B cell (primary cell): ENCODE measurements at regions not wholly inside any gene's neighbourhood (a gene's known extent, or its start where the extent isn't known, plus 50 kb on each side); places are given as distances from the start of the nearest gene placed in this dataset.

ENCODE experiments used
- ATAC-seq: fragments of 200-7000 bp; cut with Tn5 transposase; one replicate; pipeline ENCODE4 v1.10.0; 2021; ENCODE audit warnings: low read depth, mild to moderate bottlenecking, moderate number of reproducible peaks, moderate library complexity
- CTCF ChIA-PET: fragments of 350-600 bp; sonication (Branson Sonifier 250); formaldehyde crosslinking; loops from one replicate; lab custom pipeline; 2021; ENCODE audit warnings: antibody characterized with exemption, inconsistent platforms; lab: Charles Lee
- POLR2A ChIA-PET: fragments of 350-600 bp; sonication (Branson Sonifier 250); formaldehyde crosslinking; loops from one replicate; lab custom pipeline; 2021; ENCODE audit warnings: antibody characterized with exemption; lab: Charles Lee
- DNase-seq: peaks from one replicate; pipeline ENCODE4 v3.0.0; 2013
- H2AFZ ChIP-seq: 2 replicates; pipeline ENCODE4 v1.6.1; 2012; ENCODE audit warnings: mild to moderate bottlenecking, low read depth, low read length; ENCODE audit not compliant: insufficient read depth, poor library complexity, severe bottlenecking
- H3K27ac ChIP-seq, 2 donors: 1 replicate in 1 of 2; 2 replicates in 1 of 2; pipeline ENCODE4 v1.5.1; 2012 to 2013; ENCODE audit warnings: low read length in 2 of 2, mild to moderate bottlenecking in 2 of 2, moderate library complexity in 1 of 2
- H3K27me3 ChIP-seq, 4 experiments: fragments of 200-600 bp in 1 of 4; sonication (generic) in 1 of 4; replicated peaks in 1 of 4; 1 replicate in 2 of 4; 2 replicates in 2 of 4; pipeline versions ENCODE4 v1.6.1 to v1.7.0; 2013 to 2016; ENCODE audit warnings: low read length in 3 of 4, mild to moderate bottlenecking in 2 of 4, mixed read lengths in 1 of 4, moderate library complexity in 1 of 4; ENCODE audit not compliant: insufficient read depth in 4 of 4, control insufficient read depth in 3 of 4; ENCODE audit errors: control extremely low read depth in 1 of 4
- H3K36me3 ChIP-seq, 2 experiments: replicated peaks in 1 of 2; 1 replicate in 1 of 2; 2 replicates in 1 of 2; pipeline versions ENCODE4 v1.6.1 to v1.7.1; 2013; ENCODE audit warnings: low read length in 1 of 2; ENCODE audit not compliant: insufficient read depth in 2 of 2, control insufficient read depth in 1 of 2; ENCODE audit errors: control extremely low read depth in 1 of 2, extremely low read depth in 1 of 2
- H3K4me1 ChIP-seq, 2 donors: fragments of 200-600 bp in 1 of 2; sonication (generic) in 1 of 2; 1 replicate in 1 of 2; 2 replicates in 1 of 2; pipeline versions ENCODE4 v1.5.1 to v1.6.1; 2013 to 2017; ENCODE audit warnings: low read length in 2 of 2; ENCODE audit not compliant: control insufficient read depth in 2 of 2, insufficient read depth in 2 of 2
- H3K4me2 ChIP-seq: replicated peaks from 2 replicates; pipeline ENCODE3; 2012; ENCODE audit warnings: mild to moderate bottlenecking, low read depth, low read length; ENCODE audit not compliant: poor library complexity, severe bottlenecking
- H3K4me3 ChIP-seq, 5 experiments: fragments of 200-600 bp in 1 of 5; sonication (generic) in 1 of 5; 1 replicate in 3 of 5; 2 replicates in 2 of 5; pipeline versions ENCODE4 v1.5.1 to v1.7.0; 2011 to 2016; ENCODE audit warnings: low read length in 4 of 5, mild to moderate bottlenecking in 4 of 5, low read depth in 2 of 5, control low read depth in 1 of 5, moderate library complexity in 1 of 5; ENCODE audit not compliant: insufficient read depth in 1 of 5; ENCODE audit errors: control extremely low read depth in 1 of 5, extremely low read depth in 1 of 5
- H3K79me2 ChIP-seq: fragments of 200-600 bp; sonication (generic); one replicate; pipeline ENCODE4 v1.6.0; 2016; ENCODE audit warnings: low read length; ENCODE audit not compliant: control insufficient read depth, insufficient read depth
- H3K9ac ChIP-seq: fragments of 200-600 bp; sonication (generic); 2 replicates; pipeline ENCODE4 v1.6.1; 2017; ENCODE audit warnings: mild to moderate bottlenecking, low read length, moderate library complexity
- H3K9me3 ChIP-seq, 3 donors: one replicate each; pipeline versions ENCODE4 v1.6.1 to v1.7.1; 2013; ENCODE audit warnings: low read length in 2 of 3; ENCODE audit not compliant: control insufficient read depth in 2 of 3, insufficient read depth in 1 of 3; ENCODE audit errors: control extremely low read depth in 1 of 3
- H4K20me1 ChIP-seq: 2 replicates; pipeline ENCODE4 v1.6.0; 2012; ENCODE audit warnings: mild to moderate bottlenecking, low read length; ENCODE audit not compliant: insufficient read depth, control insufficient read depth, poor library complexity, severe bottlenecking
- H3K27ac Mint-ChIP-seq: one replicate; pipeline ENCODE4 v1.8.0; 2021; ENCODE audit warnings: mixed read lengths
- H3K27me3 Mint-ChIP-seq: one replicate; pipeline ENCODE4 v1.8.0; 2021; ENCODE audit warnings: mixed read lengths
- H3K4me1 Mint-ChIP-seq: one replicate; pipeline ENCODE4 v1.8.0; 2021; ENCODE audit warnings: mixed read lengths
- H3K4me3 Mint-ChIP-seq: one replicate; pipeline ENCODE4 v1.8.0; 2021; ENCODE audit warnings: mixed read lengths
- H3K9me3 Mint-ChIP-seq: one replicate; pipeline ENCODE4 v1.8.0; 2022; ENCODE audit warnings: mixed read lengths; ENCODE audit not compliant: insufficient read depth
- EZH2 ChIP-seq: IDR thresholded peaks from 2 replicates; pipeline ENCODE4 v1.6.1; 2012; ENCODE audit warnings: borderline replicate concordance, low read depth, mild to moderate bottlenecking, moderate library complexity, low read length; ENCODE audit not compliant: insufficient read depth, poor library complexity, severe bottlenecking
- WGBS: methylation state at CpG from one replicate; pipeline ENCODE4 v1.1.5; 2013; ENCODE audit warnings: missing lambda C conversion rate; ENCODE audit not compliant: insufficient coverage; 5-methylcytosine and 5-hydroxymethylcytosine counted together
- intact Hi-C: fragments of 100-400 bp; cut with micrococcal nuclease; formaldehyde crosslinking; loops from one replicate; pipeline ENCODE4 v1.10.0; 2022
- TF ChIP-seq, protein P1 (sequence below): fragments of 200-600 bp; IDR thresholded peaks from one replicate; pipeline ENCODE4 v1.8.0; 2022; ENCODE audit warnings: antibody characterized with exemption, mild to moderate bottlenecking

DNA sequence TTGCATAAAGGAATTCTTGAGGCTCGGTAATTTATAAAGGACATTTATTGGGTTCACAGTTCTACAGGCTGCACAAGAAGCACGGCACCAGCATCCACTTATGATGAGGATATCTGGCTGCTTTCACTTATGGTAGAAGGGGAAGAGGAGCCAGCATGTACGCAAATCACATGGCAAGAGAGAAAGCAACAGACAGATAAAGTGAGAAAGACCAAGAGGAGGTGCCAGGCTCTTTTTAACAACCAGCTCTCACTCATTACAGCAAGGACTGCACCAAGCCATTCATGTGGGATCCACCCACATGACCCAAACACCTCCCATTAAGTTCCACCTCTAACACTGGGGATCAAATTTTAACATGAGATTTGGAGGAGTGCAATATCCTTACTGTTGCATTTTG lies 1198.2 kb downstream of the ADGRL3 start:
- WGBS = 90% methylated on average over 2 of the region's 3 CpGs
- no peaks in the 10 kb centered on the region for H3K36me3 ChIP-seq
- POLR2A ChIA-PET = no interaction called here
- Mint-ChIP-seq H3K27me3 (no peaks in the 10 kb centered on the region), H3K27ac (no peak overlapping the region), H3K4me1 (no peaks in the 10 kb centered on the region), H3K4me3 (no peak overlapping the region), H3K9me3 (peaks cover 5% of the 10 kb centered on the region)
- no peaks in the 10 kb centered on the region for H3K9me3 ChIP-seq
- no peaks in the 10 kb centered on the region for H3K79me2 ChIP-seq
- no peaks in the 10 kb centered on the region for H4K20me1 ChIP-seq
- no peak overlapping the region for H2AFZ ChIP-seq
- H3K4me2 ChIP-seq = no peak overlapping the region
- H3K9ac ChIP-seq = no peak overlapping the region
- ATAC-seq = no peak
- H3K27ac ChIP-seq = no peak overlapping the region
- TF ChIP-seq, protein P1, sequence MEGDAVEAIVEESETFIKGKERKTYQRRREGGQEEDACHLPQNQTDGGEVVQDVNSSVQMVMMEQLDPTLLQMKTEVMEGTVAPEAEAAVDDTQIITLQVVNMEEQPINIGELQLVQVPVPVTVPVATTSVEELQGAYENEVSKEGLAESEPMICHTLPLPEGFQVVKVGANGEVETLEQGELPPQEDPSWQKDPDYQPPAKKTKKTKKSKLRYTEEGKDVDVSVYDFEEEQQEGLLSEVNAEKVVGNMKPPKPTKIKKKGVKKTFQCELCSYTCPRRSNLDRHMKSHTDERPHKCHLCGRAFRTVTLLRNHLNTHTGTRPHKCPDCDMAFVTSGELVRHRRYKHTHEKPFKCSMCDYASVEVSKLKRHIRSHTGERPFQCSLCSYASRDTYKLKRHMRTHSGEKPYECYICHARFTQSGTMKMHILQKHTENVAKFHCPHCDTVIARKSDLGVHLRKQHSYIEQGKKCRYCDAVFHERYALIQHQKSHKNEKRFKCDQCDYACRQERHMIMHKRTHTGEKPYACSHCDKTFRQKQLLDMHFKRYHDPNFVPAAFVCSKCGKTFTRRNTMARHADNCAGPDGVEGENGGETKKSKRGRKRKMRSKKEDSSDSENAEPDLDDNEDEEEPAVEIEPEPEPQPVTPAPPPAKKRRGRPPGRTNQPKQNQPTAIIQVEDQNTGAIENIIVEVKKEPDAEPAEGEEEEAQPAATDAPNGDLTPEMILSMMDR = no peak
- TF ChIP-seq EZH2 = no peak
- H3K27me3 ChIP-seq = no peaks in the 10 kb centered on the region
- no peak overlapping the region for H3K4me3 ChIP-seq
- no peak for DNase-seq
- no peaks in the 10 kb centered on the region for H3K4me1 ChIP-seq
- CTCF ChIA-PET = no interaction called here
- intact Hi-C loops = no loop called here

DNA sequence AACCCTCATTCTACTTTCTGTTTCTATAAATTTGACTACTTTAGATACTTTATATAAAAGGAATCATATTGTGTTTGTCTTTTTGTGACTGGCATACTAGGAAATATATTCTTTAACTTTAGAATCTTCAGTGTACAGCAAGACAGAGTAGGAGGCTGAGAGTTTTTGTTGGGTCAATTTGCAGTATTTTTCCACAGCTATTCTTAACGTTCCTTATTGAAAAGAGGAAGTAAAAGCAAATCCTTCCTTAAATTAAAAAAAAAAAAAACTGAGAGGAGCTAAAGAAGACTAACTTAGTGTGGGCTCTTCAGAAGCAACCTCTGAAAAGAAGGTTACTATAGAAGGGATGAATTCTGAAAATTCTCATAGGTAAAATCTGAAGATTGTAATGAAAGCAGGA lies 1194.6 kb downstream of the ADGRL3 start:
- no peaks in the 10 kb centered on the region for H3K79me2 ChIP-seq
- H3K9ac ChIP-seq = no peak overlapping the region
- no peaks in the 10 kb centered on the region for H3K27me3 ChIP-seq
- no peak overlapping the region for H3K4me3 ChIP-seq
- Mint-ChIP-seq H3K27ac (no peak overlapping the region), H3K4me1 (no peaks in the 10 kb centered on the region), H3K4me3 (no peak overlapping the region), H3K27me3 (no peaks in the 10 kb centered on the region), H3K9me3 (peaks cover 12% of the 10 kb centered on the region)
- H3K27ac ChIP-seq = no peak overlapping the region
- DNase-seq (no peak), ATAC-seq (no peak)
- ChIA-PET POLR2A (no interaction called here), CTCF (no interaction called here)
- H4K20me1 ChIP-seq = no peaks in the 10 kb centered on the region
- no peak for TF ChIP-seq EZH2
- TF ChIP-seq, protein P1 = no peak
- no peaks in the 10 kb centered on the region for H3K4me1 ChIP-seq
- no peaks in the 10 kb centered on the region for H3K36me3 ChIP-seq
- no peak overlapping the region for H3K4me2 ChIP-seq
- WGBS = no CpG with 5 or more reads among the region's 1 CpG
- H2AFZ ChIP-seq = no peak overlapping the region
- H3K9me3 ChIP-seq = no peaks in the 10 kb centered on the region
- intact Hi-C loops = no loop called here
